ENCODE measurements at regions not wholly inside any gene's neighbourhood (a gene's known extent, or its start where the extent isn't known, plus 50 kb on each side); places are given as distances from the start of the nearest gene placed in this dataset.

DNA sequence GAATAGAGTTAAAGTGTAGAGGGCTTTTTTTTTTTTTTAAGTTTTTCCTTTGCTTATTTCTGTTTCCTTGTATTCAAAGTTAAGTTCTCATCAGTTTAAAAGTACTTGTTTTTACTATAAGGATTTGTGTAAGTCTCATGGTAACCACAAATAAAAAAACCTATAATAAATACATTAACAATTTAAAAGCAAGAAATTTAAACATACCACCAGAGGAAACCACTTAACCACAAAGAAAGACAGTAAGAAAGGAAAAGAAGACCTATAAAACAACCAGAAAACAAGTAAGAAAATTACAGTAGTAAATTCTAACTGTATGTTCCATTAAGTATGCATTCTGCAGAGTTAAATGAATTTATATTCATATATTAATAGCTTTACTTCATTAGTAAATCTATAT is 999.1 kb upstream of the ATXN8OS start:
- no peak overlapping the region for H3K4me3 ChIP-seq (ENCODE audit: low read depth, low read length)

GRCh38 chr13:69107436-69107835 is 1000.2 kb upstream of the ATXN8OS start:
- H3K4me3 ChIP-seq (ENCODE audit: low read depth, low read length): no peak overlapping the region
- TF ChIP-seq, protein P1, sequence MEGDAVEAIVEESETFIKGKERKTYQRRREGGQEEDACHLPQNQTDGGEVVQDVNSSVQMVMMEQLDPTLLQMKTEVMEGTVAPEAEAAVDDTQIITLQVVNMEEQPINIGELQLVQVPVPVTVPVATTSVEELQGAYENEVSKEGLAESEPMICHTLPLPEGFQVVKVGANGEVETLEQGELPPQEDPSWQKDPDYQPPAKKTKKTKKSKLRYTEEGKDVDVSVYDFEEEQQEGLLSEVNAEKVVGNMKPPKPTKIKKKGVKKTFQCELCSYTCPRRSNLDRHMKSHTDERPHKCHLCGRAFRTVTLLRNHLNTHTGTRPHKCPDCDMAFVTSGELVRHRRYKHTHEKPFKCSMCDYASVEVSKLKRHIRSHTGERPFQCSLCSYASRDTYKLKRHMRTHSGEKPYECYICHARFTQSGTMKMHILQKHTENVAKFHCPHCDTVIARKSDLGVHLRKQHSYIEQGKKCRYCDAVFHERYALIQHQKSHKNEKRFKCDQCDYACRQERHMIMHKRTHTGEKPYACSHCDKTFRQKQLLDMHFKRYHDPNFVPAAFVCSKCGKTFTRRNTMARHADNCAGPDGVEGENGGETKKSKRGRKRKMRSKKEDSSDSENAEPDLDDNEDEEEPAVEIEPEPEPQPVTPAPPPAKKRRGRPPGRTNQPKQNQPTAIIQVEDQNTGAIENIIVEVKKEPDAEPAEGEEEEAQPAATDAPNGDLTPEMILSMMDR (IDR thresholded peaks at IDR 0.05; ENCODE audit: low read depth, low read length): no peak

More for the DNA sequence above, 999.1 kb upstream of the ATXN8OS start:
- TF ChIP-seq, protein P1 (IDR thresholded peaks at IDR 0.05; ENCODE audit: low read depth, low read length): no peak

DNA sequence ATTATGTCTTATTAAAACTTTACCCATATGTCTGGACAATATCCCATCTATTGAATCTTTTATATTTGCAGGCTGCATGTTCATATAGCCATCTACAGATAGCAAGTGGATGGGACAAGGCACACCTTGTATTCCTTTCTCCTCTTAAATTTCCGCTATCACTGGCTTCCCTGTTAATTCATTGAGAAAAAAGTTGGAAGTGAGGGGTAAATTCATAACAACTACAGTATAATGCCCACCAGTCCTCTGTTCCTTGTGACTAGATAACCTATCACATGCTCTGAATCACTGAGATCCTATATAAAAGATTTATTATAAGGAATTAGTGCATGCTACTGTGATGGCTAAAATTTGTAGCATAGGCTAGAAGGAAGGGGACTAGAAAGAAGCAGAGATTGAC is 1005.8 kb upstream of the ATXN8OS start:
- TF ChIP-seq, protein P1 (IDR thresholded peaks at IDR 0.05; ENCODE audit: low read depth, low read length): no peak
- H3K4me3 ChIP-seq (ENCODE audit: low read depth, low read length): no peak overlapping the region

DNA sequence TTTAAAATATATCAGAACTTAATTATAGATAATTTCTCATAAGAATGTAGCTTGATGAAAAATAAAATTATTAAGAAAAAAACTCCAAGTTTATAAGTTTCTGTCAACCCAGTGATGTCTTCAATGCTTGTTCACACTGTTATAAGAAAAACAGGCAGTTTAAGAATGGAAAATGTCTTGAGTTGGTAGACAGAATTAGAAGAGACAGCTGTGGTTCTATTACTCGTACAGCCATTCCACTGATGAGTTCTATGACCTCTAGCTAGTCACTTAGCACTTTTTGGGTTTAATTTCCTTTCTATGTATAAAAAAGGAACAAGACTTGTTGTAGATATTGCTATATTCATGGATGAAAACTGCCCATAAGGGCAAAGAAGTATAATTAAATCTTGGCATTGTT is 1013.1 kb upstream of the ATXN8OS start:
- H3K4me3 ChIP-seq (ENCODE audit: low read depth, low read length): no peak overlapping the region
- TF ChIP-seq, protein P1 (IDR thresholded peaks at IDR 0.05; ENCODE audit: low read depth, low read length): no peak

DNA sequence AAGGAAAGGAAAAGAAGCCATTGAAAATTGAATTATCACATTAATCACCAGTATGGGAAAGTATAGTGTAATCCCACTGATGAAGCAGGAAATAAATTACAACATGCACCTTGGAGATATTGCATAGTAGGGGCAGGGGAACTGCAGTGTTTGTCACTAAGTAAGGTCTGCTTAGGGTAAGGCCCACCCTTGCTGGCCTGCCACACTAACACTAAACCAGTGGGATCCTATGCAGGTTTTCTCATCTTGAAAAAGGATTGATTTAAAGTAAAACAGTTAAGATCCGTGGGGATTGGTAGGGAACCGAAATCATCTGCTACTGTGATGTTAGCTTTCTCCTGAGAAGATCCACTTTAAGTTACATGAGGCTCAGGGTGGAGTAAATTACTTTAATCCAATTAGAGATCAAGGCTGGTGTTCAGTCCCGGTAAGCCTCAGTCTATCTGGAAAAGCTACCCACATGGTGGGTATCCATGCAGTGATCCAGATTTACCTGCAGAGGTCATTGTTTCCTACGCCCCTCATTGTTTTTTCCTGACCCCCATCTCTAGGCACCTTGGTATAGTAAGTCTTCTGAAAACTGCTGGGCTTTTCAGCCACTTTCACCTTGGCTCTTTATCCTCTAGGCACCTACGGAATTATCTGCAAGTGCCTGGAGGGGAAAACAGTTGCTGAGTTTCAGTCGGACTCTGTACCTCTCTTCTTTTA is 1014.9 kb upstream of the ATXN8OS start:
- no peak overlapping the region for H3K4me3 ChIP-seq (ENCODE audit: low read depth, low read length)
- TF ChIP-seq, protein P1 (IDR thresholded peaks at IDR 0.05; ENCODE audit: low read depth, low read length): no peak

DNA sequence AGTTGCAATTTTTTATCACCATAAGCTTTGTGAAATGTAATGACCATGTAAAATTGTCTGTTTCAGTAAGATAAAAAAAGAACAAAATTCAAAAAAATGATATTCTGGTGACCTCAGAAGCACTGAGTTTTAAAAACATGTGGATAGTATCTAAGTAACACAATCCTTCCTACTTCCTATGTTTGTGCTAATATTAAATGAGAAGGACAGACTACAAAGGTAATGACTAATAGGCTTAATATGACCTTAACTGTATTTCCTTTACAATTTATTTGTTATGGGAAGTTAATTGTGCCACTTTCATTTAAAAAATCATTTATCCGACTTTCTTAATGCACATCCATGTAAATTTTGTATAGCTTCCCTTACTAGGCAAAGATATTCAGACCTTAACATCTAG is 1030.4 kb upstream of the ATXN8OS start:
- no peak overlapping the region for H3K4me3 ChIP-seq (ENCODE audit: low read depth, low read length)
- TF ChIP-seq, protein P1 (IDR thresholded peaks at IDR 0.05; ENCODE audit: low read depth, low read length): no peak

GRCh38 chr13:69069554-69070133 is 1038.0 kb upstream of the ATXN8OS start:
- TF ChIP-seq, protein P1 (IDR thresholded peaks at IDR 0.05; ENCODE audit: low read depth, low read length): no peak
- H3K4me3 ChIP-seq (ENCODE audit: low read depth, low read length): no peak overlapping the region

All from WI38 (cell line).